ENCODE measurements at regions not wholly inside any gene's neighbourhood (a gene's known extent, or its start where the extent isn't known, plus 50 kb on each side); places are given as distances from the start of the nearest gene placed in this dataset.

- DNase-seq (ENCODE audit: low read depth): no peak
- no peak overlapping the region for H3K4me3 ChIP-seq (ENCODE audit: low read depth, low read length)
- TF ChIP-seq CTCF (IDR thresholded peaks at IDR 0.05; ENCODE audit: insufficient read depth, low read depth, low read length): no peak
Observed at GRCh38 chr2:239465017-239466001, 64.5 kb upstream of the HDAC4 start.

GRCh38 chr2:239464166-239465016 is 63.6 kb upstream of the HDAC4 start:
- no peak for TF ChIP-seq CTCF (IDR thresholded peaks at IDR 0.05; ENCODE audit: insufficient read depth, low read depth, low read length)
- no peak for DNase-seq (ENCODE audit: low read depth)

GRCh38 chr2:239463541-239464165 is 62.8 kb upstream of the HDAC4 start:
- TF ChIP-seq CTCF (IDR thresholded peaks at IDR 0.05; ENCODE audit: insufficient read depth, low read depth, low read length): no peak
- H3K4me3 ChIP-seq (ENCODE audit: low read depth, low read length): no peak overlapping the region
- no peak for DNase-seq (ENCODE audit: low read depth)

More at GRCh38 chr2:239464166-239465016, 63.6 kb upstream of the HDAC4 start:
- H3K4me3 ChIP-seq (ENCODE audit: low read depth, low read length): no peak overlapping the region

- H3K4me3 ChIP-seq (ENCODE audit: low read depth, low read length): no peak overlapping the region
- no peak for TF ChIP-seq CTCF (IDR thresholded peaks at IDR 0.05; ENCODE audit: insufficient read depth, low read depth, low read length)
- DNase-seq (ENCODE audit: low read depth): no peak
Observed at GRCh38 chr2:239462671-239463506, 62.1 kb upstream of the HDAC4 start.

GRCh38 chr2:239462191-239462515 is 61.3 kb upstream of the HDAC4 start:
- no peak for DNase-seq (ENCODE audit: low read depth)
- no peak for TF ChIP-seq CTCF (IDR thresholded peaks at IDR 0.05; ENCODE audit: insufficient read depth, low read depth, low read length)
- no peak overlapping the region for H3K4me3 ChIP-seq (ENCODE audit: low read depth, low read length)
